Keratinocyte (primary cell): ENCODE measurements at regions not wholly inside any gene's neighbourhood (a gene's known extent, or its start where the extent isn't known, plus 50 kb on each side); places are given as distances from the start of the nearest gene placed in this dataset.
"Not testable (repeated sequence)": the region's sequence is repeated elsewhere in the genome, so short reads cannot be mapped to it uniquely, and the experiment has no call there.

Experiments used
- CTCF ChIP-seq, 3 experiments: IDR thresholded peaks in 1 of 3; conservative IDR thresholded peaks in 1 of 3; optimal IDR thresholded peaks in 1 of 3; 2 replicates in 2 of 3; 3 replicates in 1 of 3; pipeline versions ENCODE3 to v1.5.1; 2011; ENCODE audit warnings: low read length in 3 of 3, mild to moderate bottlenecking in 3 of 3, moderate library complexity in 2 of 3, control low read depth in 1 of 3, inconsistent platforms in 1 of 3; ENCODE audit not compliant: insufficient read depth in 2 of 3; ENCODE audit errors: extremely low read depth in 1 of 3
- EZH2 ChIP-seq: IDR thresholded peaks from one replicate; pipeline ENCODE4 v1.6.1; 2012; ENCODE audit warnings: inconsistent platforms, mild to moderate bottlenecking, low read length, moderate library complexity

GRCh38 chr7:4609576-4609975, 72.5 kb upstream of the FOXK1 start:
- TF ChIP-seq CTCF (optimal IDR thresholded peaks at IDR 0.05 in 1 of 3, IDR thresholded peaks at IDR 0.05 in 1 of 3, conservative IDR thresholded peaks at IDR 0.05 in 1 of 3; ENCODE audit: extremely low read depth in 1 of 3, insufficient read depth in 2 of 3, low read length in 3 of 3); EZH2: not testable (repeated sequence)
